ENCODE measurements at regions not wholly inside any gene's neighbourhood (a gene's known extent, or its start where the extent isn't known, plus 50 kb on each side); places are given as distances from the start of the nearest gene placed in this dataset.
A peak's percentile ranks its signal among the peaks of the same experiment; 100 is the strongest.
"Not testable (repeated sequence)": the region's sequence is repeated elsewhere in the genome, so short reads cannot be mapped to it uniquely, and the experiment has no call there.

- Histone ChIP-seq H3K9me3 (no peaks in the 10 kb centered on the region), H3K27me3 (no peaks in the 10 kb centered on the region), H3K4me3 (no peak overlapping the region), H3K27ac (no peak overlapping the region), H3K36me3 (no peaks in the 10 kb centered on the region), H3K4me1 (no peaks in the 10 kb centered on the region)
- no peak for DNase-seq
- TF ChIP-seq POLR2A (IDR thresholded peaks at IDR 0.05), result no peak
- no peak for TF ChIP-seq CTCF (IDR thresholded peaks at IDR 0.05)
- intact Hi-C loops (cut with DNase I; ENCODE audit: low total_unique reads), result no loop called here
Measured at GRCh38 chr6:6491761-6492160, 96.8 kb upstream of the LY86 start.

- H3K36me3 ChIP-seq, result no peaks in the 10 kb centered on the region
Measured at GRCh38 chr6:6492675-6493074, 95.8 kb upstream of the LY86 start.

DNA sequence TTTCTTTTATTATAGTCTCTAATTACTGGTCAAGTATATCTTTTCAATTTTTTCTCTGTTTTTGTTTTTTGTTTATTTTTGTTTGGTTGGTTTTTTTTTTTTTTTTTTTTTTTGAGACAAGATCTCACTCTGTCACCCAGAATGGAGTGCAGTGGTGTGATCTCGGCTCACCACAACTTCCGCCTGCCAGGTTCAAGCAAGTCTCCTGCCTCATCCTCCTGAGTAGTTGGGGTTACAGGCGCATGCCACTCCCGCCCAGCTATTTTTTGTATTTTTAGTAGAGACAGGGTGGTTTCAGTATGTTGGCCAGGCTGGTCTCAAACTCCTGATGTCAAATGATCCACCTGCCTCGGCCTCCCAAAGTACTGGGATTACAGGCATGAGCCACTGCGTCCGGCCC lies 94.4 kb upstream of the LY86 start:
- DNase-seq; H3K4me1 ChIP-seq; H3K27me3 ChIP-seq; H3K27ac ChIP-seq; intact Hi-C loops (cut with DNase I; ENCODE audit: low total_unique reads); H3K36me3 ChIP-seq; H3K9me3 ChIP-seq; H3K4me3 ChIP-seq: not testable (repeated sequence)

More at GRCh38 chr6:6492675-6493074, 95.8 kb upstream of the LY86 start:
- TF ChIP-seq CTCF (IDR thresholded peaks at IDR 0.05) (no peak), POLR2A (IDR thresholded peaks at IDR 0.05) (no peak)
- no peak overlapping the region for H3K27ac ChIP-seq
- no peak overlapping the region for H3K4me3 ChIP-seq
- no peaks in the 10 kb centered on the region for H3K9me3 ChIP-seq
- no peak for DNase-seq
- intact Hi-C loops (cut with DNase I; ENCODE audit: low total_unique reads), result no loop called here
- H3K27me3 ChIP-seq, result no peaks in the 10 kb centered on the region
- no peaks in the 10 kb centered on the region for H3K4me1 ChIP-seq

- Histone ChIP-seq H3K9me3 (no peaks in the 10 kb centered on the region), H3K27ac (no peak overlapping the region), H3K4me3 (no peak overlapping the region), H3K4me1 (no peaks in the 10 kb centered on the region), H3K27me3 (no peaks in the 10 kb centered on the region), H3K36me3 (no peaks in the 10 kb centered on the region)
- TF ChIP-seq POLR2A (IDR thresholded peaks at IDR 0.05), result no peak
- TF ChIP-seq CTCF (IDR thresholded peaks at IDR 0.05), result peak in 1 of 4 experiments; percentile 19
- intact Hi-C loops (cut with DNase I; ENCODE audit: low total_unique reads), result no loop called here
- no peak for DNase-seq
Measured at GRCh38 chr6:6494677-6495076, 93.8 kb upstream of the LY86 start.

- Histone ChIP-seq H3K4me1 (no peaks in the 10 kb centered on the region), H3K36me3 (no peaks in the 10 kb centered on the region), H3K9me3 (no peaks in the 10 kb centered on the region), H3K27me3 (no peaks in the 10 kb centered on the region), H3K4me3 (no peak overlapping the region), H3K27ac (no peak overlapping the region)
- intact Hi-C loops (cut with DNase I; ENCODE audit: low total_unique reads), result no loop called here
- TF ChIP-seq CTCF (IDR thresholded peaks at IDR 0.05), result no peak
- TF ChIP-seq POLR2A (IDR thresholded peaks at IDR 0.05), result no peak
- no peak for DNase-seq
Measured at GRCh38 chr6:6495851-6496250, 92.7 kb upstream of the LY86 start.

- no peak for DNase-seq
- Histone ChIP-seq H3K27ac (no peak overlapping the region), H3K36me3 (no peaks in the 10 kb centered on the region), H3K4me3 (no peak overlapping the region), H3K4me1 (no peaks in the 10 kb centered on the region), H3K27me3 (no peaks in the 10 kb centered on the region), H3K9me3 (no peaks in the 10 kb centered on the region)
- intact Hi-C loops (cut with DNase I; ENCODE audit: low total_unique reads), result no loop called here
- TF ChIP-seq CTCF (IDR thresholded peaks at IDR 0.05) (no peak), POLR2A (IDR thresholded peaks at IDR 0.05) (no peak)
Measured at GRCh38 chr6:6497541-6497940, 91.0 kb upstream of the LY86 start.
